Transverse colon (tissue), 4 donors: ENCODE measurements at regions not wholly inside any gene's neighbourhood (a gene's known extent, or its start where the extent isn't known, plus 50 kb on each side); places are given as distances from the start of the nearest gene placed in this dataset.

Experiments
- POLR2A ChIP-seq: fragments of 450-650 bp; IDR thresholded peaks from one replicate; pipeline ENCODE4 v1.6.1; 2016; ENCODE audit warnings: antibody characterized with exemption, mild to moderate bottlenecking, moderate library complexity
- POLR2AphosphoS5 ChIP-seq, 3 donors: sonication (generic); formaldehyde crosslinking; IDR thresholded peaks; one replicate each; pipeline ENCODE4 v1.6.1; 2016; ENCODE audit warnings: antibody characterized with exemption in 3 of 3
- TF ChIP-seq, protein P1 (sequence below), 5 experiments: fragments of 200-600 bp in 3 of 5; fragments of 450-650 bp in 2 of 5; sonication (generic) in 3 of 5; IDR thresholded peaks; 1 replicate in 2 of 5; 2 replicates in 3 of 5; pipeline ENCODE4 v1.5.1; 2016 to 2017; ENCODE audit warnings: antibody characterized with exemption in 5 of 5, inconsistent platforms in 3 of 5, mild to moderate bottlenecking in 2 of 5, moderate library complexity in 1 of 5

DNA sequence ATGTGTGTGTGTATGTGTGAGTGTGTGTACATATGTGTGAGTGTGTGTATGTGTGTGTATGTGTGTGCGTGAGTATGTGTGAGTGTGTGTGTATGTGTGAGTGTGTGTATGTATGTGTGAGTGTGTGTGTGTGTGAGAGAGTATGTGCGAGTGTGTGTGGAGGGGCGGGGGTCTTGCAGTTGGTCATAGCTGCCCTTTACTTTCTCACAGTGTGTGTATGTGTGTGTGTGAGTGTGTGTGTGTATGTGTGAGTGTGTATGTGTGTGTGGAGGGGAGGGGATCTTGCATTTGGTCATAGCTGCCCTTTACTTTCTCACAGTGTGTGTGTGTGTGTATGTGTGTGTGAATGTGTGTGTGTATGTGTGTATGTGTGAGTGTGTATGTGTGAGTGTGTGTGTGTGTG is 74.8 kb upstream of the ENPP6 start:
- TF ChIP-seq POLR2A (no peak), POLR2AphosphoS5 (IDR thresholded peaks at IDR 0.05) (no peak)
- TF ChIP-seq, protein P1, sequence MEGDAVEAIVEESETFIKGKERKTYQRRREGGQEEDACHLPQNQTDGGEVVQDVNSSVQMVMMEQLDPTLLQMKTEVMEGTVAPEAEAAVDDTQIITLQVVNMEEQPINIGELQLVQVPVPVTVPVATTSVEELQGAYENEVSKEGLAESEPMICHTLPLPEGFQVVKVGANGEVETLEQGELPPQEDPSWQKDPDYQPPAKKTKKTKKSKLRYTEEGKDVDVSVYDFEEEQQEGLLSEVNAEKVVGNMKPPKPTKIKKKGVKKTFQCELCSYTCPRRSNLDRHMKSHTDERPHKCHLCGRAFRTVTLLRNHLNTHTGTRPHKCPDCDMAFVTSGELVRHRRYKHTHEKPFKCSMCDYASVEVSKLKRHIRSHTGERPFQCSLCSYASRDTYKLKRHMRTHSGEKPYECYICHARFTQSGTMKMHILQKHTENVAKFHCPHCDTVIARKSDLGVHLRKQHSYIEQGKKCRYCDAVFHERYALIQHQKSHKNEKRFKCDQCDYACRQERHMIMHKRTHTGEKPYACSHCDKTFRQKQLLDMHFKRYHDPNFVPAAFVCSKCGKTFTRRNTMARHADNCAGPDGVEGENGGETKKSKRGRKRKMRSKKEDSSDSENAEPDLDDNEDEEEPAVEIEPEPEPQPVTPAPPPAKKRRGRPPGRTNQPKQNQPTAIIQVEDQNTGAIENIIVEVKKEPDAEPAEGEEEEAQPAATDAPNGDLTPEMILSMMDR (IDR thresholded peaks at IDR 0.05): no peak
